HCT116 (cell line): ENCODE measurements at regions not wholly inside any gene's neighbourhood (a gene's known extent, or its start where the extent isn't known, plus 50 kb on each side); places are given as distances from the start of the nearest gene placed in this dataset.

Experiments
- ATAC-seq: fragments of 200-7000 bp; cut with Tn5 transposase; 2 replicates; pipeline ENCODE4 v1.9.1; 2020; ENCODE audit warnings: mild to moderate bottlenecking, moderate library complexity
- BruUV-seq: library from RNA; stranded (reverse); fragments of 400-500 nt; replicated peaks from 2 replicates; lab custom pipeline; 2021; lab: Mats Ljungman, UMichigan
- CTCF ChIA-PET: fragments of 300-600 bp; sonication (Branson Sonifier 250); formaldehyde crosslinking; loops from one replicate; lab custom pipeline; 2021; ENCODE audit warnings: antibody characterized with exemption; lab: Charles Lee
- POLR2A ChIA-PET: fragments of 300-600, 350-600 bp; sonication (Branson Sonifier 250); formaldehyde crosslinking; loops from one replicate; lab custom pipeline; 2021; ENCODE audit warnings: antibody characterized with exemption; lab: Charles Lee
- RAD21 ChIA-PET, 2 experiments: fragments of 300-600 bp; sonication (Branson Sonifier 250); formaldehyde crosslinking; loops; one replicate each; lab custom pipeline; 2023; ENCODE audit warnings: low total read pairs in 2 of 2; ENCODE audit not compliant: uncharacterized antibody in 2 of 2, unreplicated experiment in 2 of 2, low non-redundant PET in 1 of 2; lab: Charles Lee
- DNase-seq: peaks from one replicate; pipeline ENCODE4 v3.0.0-alpha.2; 2010; ENCODE audit warnings: low read depth, low spot score
- H2AFZ ChIP-seq: fragments of 200-600 bp; shearing (Covaris generic), sonication (generic); 2 replicates; pipeline ENCODE4 v1.6.1; 2017; ENCODE audit warnings: low read depth, mixed run types, mixed read lengths, antibody characterized with exemption, low read length; ENCODE audit not compliant: poor library complexity, severe bottlenecking
- H3K27ac ChIP-seq: 2 replicates; pipeline ENCODE4 v1.5.1; 2012; ENCODE audit warnings: low read depth, low read length
- H3K27me3 ChIP-seq: fragments of 200-600 bp; sonication (generic); 2 replicates; pipeline ENCODE4 v1.6.1; 2016; ENCODE audit warnings: mixed run types, low read length, mixed read lengths; ENCODE audit not compliant: insufficient read depth
- H3K36me3 ChIP-seq, 2 experiments: fragments of 200-500 bp in 1 of 2; fragments of 200-600 bp in 1 of 2; sonication (Bioruptor generic) in 1 of 2; sonication (generic) in 1 of 2; 2 replicates each; pipeline versions ENCODE4 v1.5.1 to v1.6.1; 2014 to 2016; ENCODE audit warnings: low read length in 2 of 2, inconsistent platforms in 1 of 2, mixed read lengths in 1 of 2, mixed run types in 1 of 2; ENCODE audit not compliant: insufficient read depth in 2 of 2, control insufficient read depth in 1 of 2
- H3K4me1 ChIP-seq, 2 experiments: fragments of 200-600 bp in 1 of 2; sonication (generic) in 1 of 2; 2 replicates each; pipeline versions ENCODE4 v1.5.1 to v1.6.1; 2012 to 2017; ENCODE audit warnings: low read length in 2 of 2, inconsistent platforms in 1 of 2, mild to moderate bottlenecking in 1 of 2, mixed read lengths in 1 of 2, mixed run types in 1 of 2, moderate library complexity in 1 of 2; ENCODE audit not compliant: insufficient read depth in 2 of 2, control insufficient read depth in 1 of 2
- H3K4me2 ChIP-seq: fragments of 200-600 bp; sonication (generic); 2 replicates; pipeline ENCODE4 v1.6.1; 2017; ENCODE audit warnings: mixed run types, low read length, mixed read lengths
- H3K4me3 ChIP-seq, 2 experiments: fragments of 200-600 bp in 1 of 2; sonication (generic) in 1 of 2; replicated peaks in 1 of 2; 2 replicates each; pipeline ENCODE4 v1.5.1; 2011 to 2016; ENCODE audit warnings: low read length in 2 of 2, control low read depth in 1 of 2, low read depth in 1 of 2, mild to moderate bottlenecking in 1 of 2, mixed read lengths in 1 of 2, mixed run types in 1 of 2
- H3K79me2 ChIP-seq: fragments of 200-600 bp; sonication (generic); 2 replicates; pipeline ENCODE4 v1.6.1; 2017; ENCODE audit warnings: mild to moderate bottlenecking, mixed run types, low read length, moderate library complexity, mixed read lengths; ENCODE audit not compliant: insufficient read depth
- H3K9ac ChIP-seq: fragments of 200-600 bp; sonication (generic); 2 replicates; pipeline ENCODE4 v1.6.1; 2016; ENCODE audit warnings: low read length, mixed read lengths
- H3K9me2 ChIP-seq: fragments of 200-600 bp; sonication (generic), shearing (Covaris generic); 2 replicates; pipeline ENCODE4 v1.6.1; 2017; ENCODE audit warnings: mixed run types, mild to moderate bottlenecking, moderate library complexity; ENCODE audit not compliant: insufficient read depth
- H3K9me3 ChIP-seq, 2 experiments: fragments of 200-500 bp in 1 of 2; fragments of 200-600 bp in 1 of 2; sonication (Bioruptor generic) in 1 of 2; sonication (generic) in 1 of 2; 2 replicates each; pipeline ENCODE4 v1.6.1; 2014 to 2017; ENCODE audit warnings: low read length in 2 of 2, mixed read lengths in 2 of 2, inconsistent platforms in 1 of 2, low read depth in 1 of 2, mild to moderate bottlenecking in 1 of 2, mixed run types in 1 of 2, moderate library complexity in 1 of 2; ENCODE audit not compliant: control insufficient read depth in 1 of 2, insufficient read depth in 1 of 2
- H4K20me1 ChIP-seq: fragments of 200-600 bp; sonication (generic), shearing (Covaris generic); 2 replicates; pipeline ENCODE4 v1.6.1; 2017; ENCODE audit warnings: mixed run types, mild to moderate bottlenecking, moderate library complexity; ENCODE audit not compliant: insufficient read depth
- CEBPB ChIP-seq: IDR thresholded peaks from 2 replicates; pipeline ENCODE4 v1.6.1; 2012; ENCODE audit warnings: low read depth
- EGR1 ChIP-seq: IDR thresholded peaks from 2 replicates; pipeline ENCODE4 v1.6.1; 2012; ENCODE audit warnings: low read depth
- ELF1 ChIP-seq: IDR thresholded peaks from 2 replicates; pipeline ENCODE4 v1.6.1; 2012; ENCODE audit warnings: low read depth, borderline replicate concordance
- EZH2phosphoT487 ChIP-seq: fragments of 200-600 bp; IDR thresholded peaks from 2 replicates; pipeline ENCODE4 v1.6.1; 2018; ENCODE audit warnings: antibody characterized with exemption, borderline replicate concordance
- MAX ChIP-seq: IDR thresholded peaks from 2 replicates; pipeline ENCODE4 v1.6.1; 2012
- RAD21 ChIP-seq: IDR thresholded peaks from 2 replicates; pipeline ENCODE4 v1.6.1; 2012; ENCODE audit warnings: low read depth, mild to moderate bottlenecking
- SP1 ChIP-seq: IDR thresholded peaks from 2 replicates; pipeline ENCODE4 v1.6.1; 2012; ENCODE audit warnings: low read depth
- ZFX ChIP-seq: fragments of 450-650 bp; IDR thresholded peaks from 2 replicates; pipeline ENCODE4 v1.6.1; 2017
- ZNF274 ChIP-seq: fragments of 200-500 bp; sonication (Bioruptor generic); IDR thresholded peaks from 2 replicates; pipeline ENCODE4 v1.6.1; 2014; ENCODE audit warnings: mild to moderate bottlenecking, low read depth, low read length, inconsistent platforms
- intact Hi-C: fragments of 100-400 bp; cut with micrococcal nuclease; formaldehyde crosslinking; loops from 2 replicates; pipeline ENCODE4 v1.10.0; 2022
- TF ChIP-seq, protein P1 (sequence below): IDR thresholded peaks from 2 replicates; pipeline ENCODE4 v1.6.1; 2012; ENCODE audit warnings: low read depth

GRCh38 chr12:90653040-90653439 lies 301.9 kb downstream of the CCER1 start:
- POLR2A ChIA-PET = no interaction called here
- RAD21 ChIA-PET = no interaction called here
- ATAC-seq = no peak
- CTCF ChIA-PET = no interaction called here
- BruUV-seq = no TSS peak
- Histone ChIP-seq H3K36me3 (no peaks in the 10 kb centered on the region), H3K9me3 (no peaks in the 10 kb centered on the region), H3K4me3 (no peak overlapping the region), H3K4me1 (no peaks in the 10 kb centered on the region), H3K9me2 (no peaks in the 10 kb centered on the region), H3K79me2 (no peaks in the 10 kb centered on the region), H3K27me3 (no peaks in the 10 kb centered on the region), H3K27ac (no peak overlapping the region), H4K20me1 (no peaks in the 10 kb centered on the region), H2AFZ (no peak overlapping the region), H3K4me2 (no peak overlapping the region), H3K9ac (no peak overlapping the region)
- no peak for DNase-seq
- intact Hi-C loops = no loop called here
- TF ChIP-seq ELF1 (no peak), EZH2phosphoT487 (no peak), RAD21 (no peak), SP1 (no peak), EGR1 (no peak), MAX (no peak)
- TF ChIP-seq, protein P1, sequence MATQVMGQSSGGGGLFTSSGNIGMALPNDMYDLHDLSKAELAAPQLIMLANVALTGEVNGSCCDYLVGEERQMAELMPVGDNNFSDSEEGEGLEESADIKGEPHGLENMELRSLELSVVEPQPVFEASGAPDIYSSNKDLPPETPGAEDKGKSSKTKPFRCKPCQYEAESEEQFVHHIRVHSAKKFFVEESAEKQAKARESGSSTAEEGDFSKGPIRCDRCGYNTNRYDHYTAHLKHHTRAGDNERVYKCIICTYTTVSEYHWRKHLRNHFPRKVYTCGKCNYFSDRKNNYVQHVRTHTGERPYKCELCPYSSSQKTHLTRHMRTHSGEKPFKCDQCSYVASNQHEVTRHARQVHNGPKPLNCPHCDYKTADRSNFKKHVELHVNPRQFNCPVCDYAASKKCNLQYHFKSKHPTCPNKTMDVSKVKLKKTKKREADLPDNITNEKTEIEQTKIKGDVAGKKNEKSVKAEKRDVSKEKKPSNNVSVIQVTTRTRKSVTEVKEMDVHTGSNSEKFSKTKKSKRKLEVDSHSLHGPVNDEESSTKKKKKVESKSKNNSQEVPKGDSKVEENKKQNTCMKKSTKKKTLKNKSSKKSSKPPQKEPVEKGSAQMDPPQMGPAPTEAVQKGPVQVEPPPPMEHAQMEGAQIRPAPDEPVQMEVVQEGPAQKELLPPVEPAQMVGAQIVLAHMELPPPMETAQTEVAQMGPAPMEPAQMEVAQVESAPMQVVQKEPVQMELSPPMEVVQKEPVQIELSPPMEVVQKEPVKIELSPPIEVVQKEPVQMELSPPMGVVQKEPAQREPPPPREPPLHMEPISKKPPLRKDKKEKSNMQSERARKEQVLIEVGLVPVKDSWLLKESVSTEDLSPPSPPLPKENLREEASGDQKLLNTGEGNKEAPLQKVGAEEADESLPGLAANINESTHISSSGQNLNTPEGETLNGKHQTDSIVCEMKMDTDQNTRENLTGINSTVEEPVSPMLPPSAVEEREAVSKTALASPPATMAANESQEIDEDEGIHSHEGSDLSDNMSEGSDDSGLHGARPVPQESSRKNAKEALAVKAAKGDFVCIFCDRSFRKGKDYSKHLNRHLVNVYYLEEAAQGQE = no peak
- TF ChIP-seq, all 23 proteins: peak for 0

DNA sequence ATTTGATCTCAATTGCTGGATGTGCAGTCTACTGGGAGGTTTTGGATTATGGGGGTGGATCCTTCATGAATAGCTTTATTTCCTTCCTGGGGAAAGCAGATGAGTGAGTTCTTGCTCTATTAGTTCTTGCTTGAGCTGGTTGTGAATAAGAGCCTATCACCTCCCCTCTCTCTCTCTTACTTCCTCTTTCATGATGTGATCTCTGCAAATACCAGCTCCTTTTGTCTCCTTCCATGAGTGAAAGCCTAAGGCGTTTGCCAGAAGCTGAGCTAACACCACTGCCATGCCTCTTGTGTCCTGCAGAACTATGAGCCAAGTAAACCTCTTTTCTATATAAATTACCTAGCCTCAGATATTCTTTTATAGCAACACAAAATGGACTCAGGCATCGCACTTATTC lies 302.7 kb downstream of the CCER1 start:
- BruUV-seq = no TSS peak
- intact Hi-C loops = no loop called here

More for the DNA sequence above, 302.7 kb downstream of the CCER1 start:
- Histone ChIP-seq H3K27me3 (no peaks in the 10 kb centered on the region), H3K36me3 (no peaks in the 10 kb centered on the region), H3K9me3 (no peaks in the 10 kb centered on the region), H2AFZ (no peak overlapping the region), H3K27ac (no peak overlapping the region), H3K4me2 (no peak overlapping the region), H3K9me2 (no peaks in the 10 kb centered on the region), H3K79me2 (no peaks in the 10 kb centered on the region), H3K4me1 (no peaks in the 10 kb centered on the region), H3K9ac (no peak overlapping the region), H4K20me1 (no peaks in the 10 kb centered on the region), H3K4me3 (no peak overlapping the region)
- no peak for ATAC-seq
- RAD21 ChIA-PET = no interaction called here
- CTCF ChIA-PET = no interaction called here
- DNase-seq = no peak
- POLR2A ChIA-PET = no interaction called here
- TF ChIP-seq ZFX (no peak), ZNF274 (no peak), CEBPB (no peak)
